ENCODE measurements at regions not wholly inside any gene's neighbourhood (a gene's known extent, or its start where the extent isn't known, plus 50 kb on each side); places are given as distances from the start of the nearest gene placed in this dataset.

- no peak for TF ChIP-seq CTCF (conservative IDR thresholded peaks at IDR 0.05; ENCODE audit: low read depth in 2 of 2)
Observed at GRCh38 chr2:226478109-226478809, 321.4 kb downstream of the IRS1 start (continued).

GRCh38 chr2:226477221-226478108, 322.2 kb downstream of the IRS1 start:
- Histone ChIP-seq H3K9me2 (ENCODE audit: insufficient read depth) (peaks cover 12% of the 10 kb centered on the region), H3K4me1 (ENCODE audit: insufficient read depth) (peaks cover 20% of the 10 kb centered on the region), H2AFZ (no peak overlapping the region)

GRCh38 chr2:226475650-226476049, 324.0 kb downstream of the IRS1 start:
- Histone ChIP-seq H2AFZ (no peak overlapping the region), H3K79me2 (replicated peaks; ENCODE audit: insufficient read depth) (no peaks in the 10 kb centered on the region), H4K20me1 (replicated peaks; ENCODE audit: insufficient read depth) (no peaks in the 10 kb centered on the region), H3K36me3 (ENCODE audit: insufficient read depth) (no peaks in the 10 kb centered on the region), H3K4me2 (no peak overlapping the region), H3K9me2 (ENCODE audit: insufficient read depth) (peaks cover 12% of the 10 kb centered on the region), H3K4me3 (no peak overlapping the region), H3K27me3 (ENCODE audit: insufficient read depth) (no peaks in the 10 kb centered on the region), H3F3A (replicated peaks; ENCODE audit: low read depth) (no peaks in the 10 kb centered on the region), H3K4me1 (ENCODE audit: insufficient read depth) (peaks cover 3% of the 10 kb centered on the region; the same call in 1 of the 2 replicates), H3K27ac (ENCODE audit: low read depth) (no peak overlapping the region)
- DNase-seq (ENCODE audit: low spot score) (peak; percentile 7), ATAC-seq (no peak)
- peaks cover 7% of the 10 kb centered on the region; the same call in 1 of the 3 replicates for H3K9me3 Mint-ChIP-seq
- H3K27ac Mint-ChIP-seq = no peak overlapping the region
- H3K4me3 Mint-ChIP-seq = no peak overlapping the region
- H3K36me3 Mint-ChIP-seq (ENCODE audit: low read depth) = peaks cover 5% of the 10 kb centered on the region; the same call in 2 of the 3 replicates
- peaks cover 20% of the 10 kb centered on the region for H3K4me1 Mint-ChIP-seq
- no peaks in the 10 kb centered on the region for H3K27me3 Mint-ChIP-seq (ENCODE audit: insufficient read depth, low read depth, poor library complexity)
- TF ChIP-seq NANOG (IDR thresholded peaks at IDR 0.05; ENCODE audit: borderline replicate concordance) (no peak), ZNF114 (CRISPR knock-in tag; IDR thresholded peaks at IDR 0.05) (no peak), ZNF331 (CRISPR knock-in tag; IDR thresholded peaks at IDR 0.05; ENCODE audit: low read depth) (no peak), EZH2 (IDR thresholded peaks at IDR 0.05; ENCODE audit: low read depth, unreplicated experiment) (no peak), JUNB (IDR thresholded peaks at IDR 0.05; ENCODE audit: unreplicated experiment) (no peak), REST (IDR thresholded peaks at IDR 0.05; ENCODE audit: unreplicated experiment) (no peak), POLR2AphosphoS5 (IDR thresholded peaks at IDR 0.05; ENCODE audit: low read depth) (no peak), CTCF (conservative IDR thresholded peaks at IDR 0.05; ENCODE audit: low read depth in 2 of 2) (no peak), ETS1 (IDR thresholded peaks at IDR 0.05) (no peak), EZH2phosphoT487 (IDR thresholded peaks at IDR 0.05; ENCODE audit: unreplicated experiment) (no peak), STAT1 (IDR thresholded peaks at IDR 0.05; ENCODE audit: unreplicated experiment) (no peak)

More at GRCh38 chr2:226477221-226478108, 322.2 kb downstream of the IRS1 start:
- Mint-ChIP-seq H3K36me3 (ENCODE audit: low read depth) (peaks cover 5% of the 10 kb centered on the region; the same call in 2 of the 3 replicates), H3K4me1 (peaks cover 38% of the 10 kb centered on the region), H3K27me3 (ENCODE audit: insufficient read depth, low read depth, poor library complexity) (no peaks in the 10 kb centered on the region), H3K4me3 (no peak overlapping the region), H3K9me3 (peaks cover 7% of the 10 kb centered on the region; the same call in 1 of the 3 replicates), H3K27ac (peak overlapping the region; percentile 12; the same call in 1 of the 2 replicates)
- Histone ChIP-seq H4K20me1 (replicated peaks; ENCODE audit: insufficient read depth) (no peaks in the 10 kb centered on the region), H3K27me3 (ENCODE audit: insufficient read depth) (no peaks in the 10 kb centered on the region), H3K79me2 (replicated peaks; ENCODE audit: insufficient read depth) (no peaks in the 10 kb centered on the region), H3F3A (replicated peaks; ENCODE audit: low read depth) (no peaks in the 10 kb centered on the region), H3K4me2 (no peak overlapping the region), H3K4me3 (no peak overlapping the region), H3K36me3 (ENCODE audit: insufficient read depth) (no peaks in the 10 kb centered on the region), H3K27ac (ENCODE audit: low read depth) (peak overlapping the region; percentile 46; the same call in 1 of the 2 replicates)
- no peak for TF ChIP-seq ZNF114 (CRISPR knock-in tag; IDR thresholded peaks at IDR 0.05)
- no peak for TF ChIP-seq EZH2phosphoT487 (IDR thresholded peaks at IDR 0.05; ENCODE audit: unreplicated experiment)
- ATAC-seq (no peak), DNase-seq (ENCODE audit: low spot score) (no peak)
